GM12872 (cell line): ENCODE measurements at regions not wholly inside any gene's neighbourhood (a gene's known extent, or its start where the extent isn't known, plus 50 kb on each side); places are given as distances from the start of the nearest gene placed in this dataset.

Experiments
- CTCF ChIP-seq: IDR thresholded peaks from 3 replicates; pipeline ENCODE4 v1.5.1; 2011; ENCODE audit warnings: low read depth, mild to moderate bottlenecking, low read length, moderate library complexity; ENCODE audit not compliant: insufficient read depth

DNA sequence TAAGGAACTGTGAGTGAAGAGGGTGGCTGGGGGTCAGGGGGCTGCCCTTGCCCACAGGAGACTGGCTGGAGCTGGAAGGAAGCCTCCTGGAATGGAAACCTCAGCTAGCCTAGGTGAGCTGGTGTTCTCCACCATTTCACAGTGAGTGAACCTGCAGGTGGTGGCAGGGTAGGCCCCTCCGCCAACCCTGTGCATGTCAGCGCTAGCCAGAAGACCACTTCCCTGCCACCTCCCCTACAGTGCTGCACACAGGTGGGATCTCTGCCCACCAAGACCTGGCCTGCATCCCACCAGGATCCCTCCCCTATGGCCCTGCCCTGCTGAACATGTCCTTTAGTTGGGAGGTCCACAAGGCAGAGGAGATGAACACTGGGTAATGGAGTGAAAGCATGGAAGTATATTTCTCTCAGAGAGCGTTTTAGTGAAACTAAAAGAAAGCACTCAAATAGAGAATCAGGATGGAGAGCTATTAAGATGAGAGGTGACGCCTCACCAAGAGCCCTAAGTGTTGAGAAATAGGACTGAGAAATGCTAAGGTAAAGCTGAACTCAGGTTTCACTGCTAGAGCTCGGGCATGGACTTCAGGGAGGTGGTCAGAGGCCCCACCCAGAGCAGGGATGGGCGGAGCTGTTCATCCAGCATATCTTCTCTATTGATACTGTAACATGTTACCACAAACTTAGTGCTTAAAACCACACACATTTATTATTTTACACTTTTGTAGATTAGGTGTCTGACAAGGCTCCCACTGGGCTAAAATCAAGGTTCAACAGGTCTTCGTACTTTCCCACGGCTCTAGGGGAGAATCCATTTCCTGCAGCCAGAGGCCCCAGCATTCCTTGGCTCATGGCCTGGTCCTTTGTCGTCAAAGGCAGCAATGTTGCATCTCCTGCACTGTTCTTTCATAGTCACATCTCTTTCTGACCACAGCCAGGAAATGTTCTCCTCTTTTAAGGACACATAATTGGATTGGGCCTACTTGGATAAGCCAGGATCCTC lies 83.2 kb downstream of the DIRAS2 start:
- no peak for TF ChIP-seq CTCF
